ENCODE measurements at regions not wholly inside any gene's neighbourhood (a gene's known extent, or its start where the extent isn't known, plus 50 kb on each side); places are given as distances from the start of the nearest gene placed in this dataset.
A peak's percentile ranks its signal among the peaks of the same experiment; 100 is the strongest.

- Histone ChIP-seq H3K27me3 (ENCODE audit: low read length) (no peaks in the 10 kb centered on the region), H3K9ac (ENCODE audit: low read length) (no peak overlapping the region), H3K9me2 (replicated peaks; ENCODE audit: low read length) (no peaks in the 10 kb centered on the region), H2AFZ (ENCODE audit: low read length) (no peak overlapping the region), H3K9me3 (ENCODE audit: low read length) (no peaks in the 10 kb centered on the region), H3K4me3 (ENCODE audit: low read length) (no peak overlapping the region), H3K79me2 (ENCODE audit: low read length) (no peaks in the 10 kb centered on the region), H3K4me1 (ENCODE audit: insufficient read depth, low read length) (peaks cover 16% of the 10 kb centered on the region), H3F3A (ENCODE audit: low read length, unreplicated experiment) (no peaks in the 10 kb centered on the region), H3K27ac (ENCODE audit: low read length) (no peak overlapping the region), H3K4me2 (ENCODE audit: low read length) (no peak overlapping the region), H3K36me3 (ENCODE audit: low read depth, low read length) (no peaks in the 10 kb centered on the region), H4K20me1 (ENCODE audit: low read length) (no peaks in the 10 kb centered on the region)
- POLR2A ChIA-PET (ENCODE audit: unreplicated experiment), result no interaction called here
- peak; percentile 89 for DNase-seq
- TF ChIP-seq EZH2phosphoT487 (IDR thresholded peaks at IDR 0.05; ENCODE audit: borderline replicate concordance, low read length) (no peak), EZH2 (IDR thresholded peaks at IDR 0.05; ENCODE audit: low read length, unreplicated experiment) (no peak), CTCF (conservative IDR thresholded peaks at IDR 0.05; ENCODE audit: low read depth, low read length) (no peak)
- CTCF ChIA-PET, result no interaction called here
- peak; percentile 98 for ATAC-seq
- intact Hi-C loops (cut with micrococcal nuclease), result loop anchor here (1.0 to 5.0 kb wide), 2 partner anchors 282 to 326 kb away; no protein-coding TSS in a partner anchor
- BruUV-seq (replicated peaks), result no TSS peak
Observed at GRCh38 chr4:59057804-59058203, 1947.6 kb upstream of the IGFBP7 start.

- Histone ChIP-seq H3K9me2 (replicated peaks; ENCODE audit: low read length) (no peaks in the 10 kb centered on the region), H2AFZ (ENCODE audit: low read length) (no peak overlapping the region), H3K4me2 (ENCODE audit: low read length) (no peak overlapping the region), H3K27ac (ENCODE audit: low read length) (no peak overlapping the region), H3K36me3 (ENCODE audit: low read depth, low read length) (no peaks in the 10 kb centered on the region), H3K27me3 (ENCODE audit: low read length) (no peaks in the 10 kb centered on the region), H3F3A (ENCODE audit: low read length, unreplicated experiment) (no peaks in the 10 kb centered on the region), H4K20me1 (ENCODE audit: low read length) (no peaks in the 10 kb centered on the region), H3K9ac (ENCODE audit: low read length) (no peak overlapping the region), H3K79me2 (ENCODE audit: low read length) (no peaks in the 10 kb centered on the region), H3K4me3 (ENCODE audit: low read length) (no peak overlapping the region), H3K4me1 (ENCODE audit: insufficient read depth, low read length) (peaks cover 16% of the 10 kb centered on the region), H3K9me3 (ENCODE audit: low read length) (no peaks in the 10 kb centered on the region)
- no TSS peak for BruUV-seq (replicated peaks)
- no peak for TF ChIP-seq CTCF (conservative IDR thresholded peaks at IDR 0.05; ENCODE audit: low read depth, low read length)
- intact Hi-C loops (cut with micrococcal nuclease), result loop anchor here (5.0 kb wide), 1 partner anchor 326 kb away; no protein-coding TSS in a partner anchor
- DNase-seq (no peak), ATAC-seq (no peak)
- CTCF ChIA-PET, result no interaction called here
- POLR2A ChIA-PET (ENCODE audit: unreplicated experiment), result no interaction called here
Observed at GRCh38 chr4:59058543-59058942, 1948.4 kb upstream of the IGFBP7 start.

- DNase-seq (no peak), ATAC-seq (no peak)
- H3K9me2 ChIP-seq (replicated peaks; ENCODE audit: low read length), result no peaks in the 10 kb centered on the region
- H3K27ac ChIP-seq (ENCODE audit: low read length), result no peak overlapping the region
- H3K27me3 ChIP-seq (ENCODE audit: low read length), result no peaks in the 10 kb centered on the region
- H3K79me2 ChIP-seq (ENCODE audit: low read length), result no peaks in the 10 kb centered on the region
- H2AFZ ChIP-seq (ENCODE audit: low read length), result no peak overlapping the region
- no TSS peak for BruUV-seq (replicated peaks)
- no peaks in the 10 kb centered on the region for H4K20me1 ChIP-seq (ENCODE audit: low read length)
- no peaks in the 10 kb centered on the region for H3F3A ChIP-seq (ENCODE audit: low read length, unreplicated experiment)
- TF ChIP-seq EZH2phosphoT487 (IDR thresholded peaks at IDR 0.05; ENCODE audit: borderline replicate concordance, low read length) (no peak), EZH2 (IDR thresholded peaks at IDR 0.05; ENCODE audit: low read length, unreplicated experiment) (no peak), CTCF (conservative IDR thresholded peaks at IDR 0.05; ENCODE audit: low read depth, low read length) (no peak)
- peaks cover 16% of the 10 kb centered on the region for H3K4me1 ChIP-seq (ENCODE audit: insufficient read depth, low read length)
- intact Hi-C loops (cut with micrococcal nuclease), result no loop called here
- no peak overlapping the region for H3K9ac ChIP-seq (ENCODE audit: low read length)
- ChIA-PET CTCF (interaction anchor here (0.6 kb wide), 1 partner anchor 430 kb away, joined by 4 read pairs; no protein-coding TSS in a partner anchor), POLR2A (ENCODE audit: unreplicated experiment) (no interaction called here)
- H3K4me3 ChIP-seq (ENCODE audit: low read length), result no peak overlapping the region
- H3K36me3 ChIP-seq (ENCODE audit: low read depth, low read length), result no peaks in the 10 kb centered on the region
- H3K4me2 ChIP-seq (ENCODE audit: low read length), result no peak overlapping the region
- no peaks in the 10 kb centered on the region for H3K9me3 ChIP-seq (ENCODE audit: low read length)
Observed at GRCh38 chr4:59060002-59060846, 1950.0 kb upstream of the IGFBP7 start.

All from PC-3 (cell line).